Activated naive CD4-positive, alpha-beta T cell treated with anti-CD3 and anti-CD28 coated beads, Interleukin-2, amount 50 U/mL, for 16 hours (primary cell): ENCODE measurements at regions not wholly inside any gene's neighbourhood (a gene's known extent, or its start where the extent isn't known, plus 50 kb on each side); places are given as distances from the start of the nearest gene placed in this dataset.

Experiments used
- DNase-seq: peaks from one replicate; pipeline ENCODE4 v3.0.0-alpha.2; 2020

GRCh38 chr6:54646069-54646950, 200.3 kb upstream of the FAM83B start:
- no peak for DNase-seq

- no peak for DNase-seq
Observed at GRCh38 chr6:54646951-54647664, 199.5 kb upstream of the FAM83B start.

GRCh38 chr6:54654381-54654780, 192.2 kb upstream of the FAM83B start:
- DNase-seq, result no peak

- DNase-seq, result no peak
Observed at GRCh38 chr6:54655162-54655561, 191.4 kb upstream of the FAM83B start.

- no peak for DNase-seq
Observed at GRCh38 chr6:54665278-54665677, 181.3 kb upstream of the FAM83B start.

GRCh38 chr6:54680531-54680930, 166.0 kb upstream of the FAM83B start:
- DNase-seq, result no peak

GRCh38 chr6:54681267-54681666, 165.3 kb upstream of the FAM83B start:
- no peak for DNase-seq

GRCh38 chr6:54681987-54682386, 164.6 kb upstream of the FAM83B start:
- DNase-seq, result no peak

GRCh38 chr6:54689620-54690019, 157.0 kb upstream of the FAM83B start:
- no peak for DNase-seq

- no peak for DNase-seq
Observed at GRCh38 chr6:54690596-54690995, 156.0 kb upstream of the FAM83B start.

GRCh38 chr6:54694928-54695532, 151.5 kb upstream of the FAM83B start:
- DNase-seq, result no peak

GRCh38 chr6:54695815-54696214, 150.8 kb upstream of the FAM83B start:
- no peak for DNase-seq

GRCh38 chr6:54697424-54697823, 149.1 kb upstream of the FAM83B start:
- no peak for DNase-seq

- DNase-seq, result no peak
Observed at GRCh38 chr6:54698974-54699373, 147.6 kb upstream of the FAM83B start.

GRCh38 chr6:54700158-54700557, 146.4 kb upstream of the FAM83B start:
- DNase-seq, result no peak

GRCh38 chr6:54702772-54703171, 143.8 kb upstream of the FAM83B start:
- DNase-seq, result no peak

- DNase-seq, result no peak
Observed at GRCh38 chr6:54706391-54706790, 140.2 kb upstream of the FAM83B start.

- no peak for DNase-seq
Observed at GRCh38 chr6:54706844-54707605, 139.5 kb upstream of the FAM83B start.

- no peak for DNase-seq
Observed at GRCh38 chr6:54710456-54710855, 136.1 kb upstream of the FAM83B start.

- no peak for DNase-seq
Observed at GRCh38 chr6:54716010-54716409, 130.6 kb upstream of the FAM83B start.

- DNase-seq, result no peak
Observed at GRCh38 chr6:54716877-54717276, 129.7 kb upstream of the FAM83B start.

GRCh38 chr6:54717849-54718455, 128.6 kb upstream of the FAM83B start:
- DNase-seq, result peak; percentile 42
